Osteoblast (primary cell): ENCODE measurements at regions not wholly inside any gene's neighbourhood (a gene's known extent, or its start where the extent isn't known, plus 50 kb on each side); places are given as distances from the start of the nearest gene placed in this dataset.
"Not testable (repeated sequence)": the region's sequence is repeated elsewhere in the genome, so short reads cannot be mapped to it uniquely, and the experiment has no call there.

Source experiments
- DNase-seq: peaks from one replicate; pipeline ENCODE4 v3.0.0; 2011; ENCODE audit warnings: low spot score, mixed read lengths; ENCODE audit not compliant: insufficient read length; ENCODE audit errors: missing footprints
- H2AFZ ChIP-seq: 2 replicates; pipeline ENCODE4 v1.6.0; 2011; ENCODE audit warnings: mild to moderate bottlenecking, low read length
- H3K27ac ChIP-seq: 2 replicates; pipeline ENCODE4 v1.5.1; 2011; ENCODE audit warnings: mild to moderate bottlenecking, low read depth, low read length, moderate library complexity
- H3K27me3 ChIP-seq: 2 replicates; pipeline ENCODE4 v1.6.0; 2012; ENCODE audit warnings: mild to moderate bottlenecking, control low read depth, inconsistent platforms, low read length, moderate library complexity; ENCODE audit not compliant: insufficient read depth
- H3K36me3 ChIP-seq: 2 replicates; pipeline ENCODE4 v1.5.1; 2011; ENCODE audit warnings: mild to moderate bottlenecking, low read length, control low read depth, moderate library complexity; ENCODE audit not compliant: insufficient read depth
- H3K4me1 ChIP-seq: 2 replicates; pipeline ENCODE4 v1.5.1; 2011; ENCODE audit warnings: mild to moderate bottlenecking, low read length, control low read depth, moderate library complexity; ENCODE audit not compliant: insufficient read depth
- H3K4me2 ChIP-seq: 2 replicates; pipeline ENCODE4 v1.6.0; 2011; ENCODE audit warnings: mild to moderate bottlenecking, low read length; ENCODE audit not compliant: insufficient read depth
- H3K4me3 ChIP-seq: fragments of 200-600 bp; sonication (generic); 3 replicates; pipeline ENCODE4 v1.5.1; 2012; ENCODE audit warnings: mild to moderate bottlenecking, low read length, inconsistent platforms; ENCODE audit not compliant: insufficient read depth
- H3K79me2 ChIP-seq: 2 replicates; pipeline ENCODE4 v1.6.0; 2012; ENCODE audit warnings: mild to moderate bottlenecking, low read length, control low read depth, inconsistent platforms; ENCODE audit not compliant: insufficient read depth
- H3K9me3 ChIP-seq: 2 replicates; pipeline ENCODE4 v1.5.1; 2011; ENCODE audit warnings: low read depth, low read length, control low read depth
- H4K20me1 ChIP-seq: 2 replicates; pipeline ENCODE4 v1.6.0; 2012; ENCODE audit warnings: mild to moderate bottlenecking, low read length, control low read depth; ENCODE audit not compliant: insufficient read depth
- TF ChIP-seq, protein P1 (sequence below): IDR thresholded peaks from 2 replicates; pipeline ENCODE4 v1.5.1; 2011; ENCODE audit warnings: mild to moderate bottlenecking, low read depth, low read length, moderate library complexity; ENCODE audit errors: extremely low read depth

DNA sequence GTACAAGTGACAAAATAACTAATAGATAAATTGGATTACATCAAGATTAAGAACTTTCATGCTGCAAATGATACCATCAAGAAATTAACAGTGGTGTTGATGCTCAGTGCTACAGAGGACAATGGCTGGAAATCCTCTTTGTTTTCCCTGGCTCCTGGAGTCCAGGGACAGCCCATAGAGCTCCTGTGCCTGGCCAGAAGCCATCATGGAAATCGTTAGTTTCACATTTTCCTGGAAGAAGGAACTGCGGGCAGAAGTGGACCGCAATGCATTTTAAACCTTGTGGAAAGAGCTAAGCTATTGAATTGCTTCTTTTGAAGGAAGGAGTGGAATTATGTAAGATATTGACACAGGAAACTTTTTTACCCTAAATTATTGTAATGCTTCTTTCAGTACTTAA lies 276.0 kb downstream of the GJA1 start:
- Histone ChIP-seq H3K27ac (no peak overlapping the region), H3K9me3 (no peaks in the 10 kb centered on the region), H3K79me2 (no peaks in the 10 kb centered on the region), H3K4me3 (no peak overlapping the region), H3K36me3 (no peaks in the 10 kb centered on the region), H2AFZ (peak overlapping the region; percentile 60), H3K4me2 (peak overlapping the region; percentile 29), H3K4me1 (peaks cover 7% of the 10 kb centered on the region), H3K27me3 (no peaks in the 10 kb centered on the region), H4K20me1 (no peaks in the 10 kb centered on the region)
- DNase-seq = no peak
- TF ChIP-seq, protein P1, sequence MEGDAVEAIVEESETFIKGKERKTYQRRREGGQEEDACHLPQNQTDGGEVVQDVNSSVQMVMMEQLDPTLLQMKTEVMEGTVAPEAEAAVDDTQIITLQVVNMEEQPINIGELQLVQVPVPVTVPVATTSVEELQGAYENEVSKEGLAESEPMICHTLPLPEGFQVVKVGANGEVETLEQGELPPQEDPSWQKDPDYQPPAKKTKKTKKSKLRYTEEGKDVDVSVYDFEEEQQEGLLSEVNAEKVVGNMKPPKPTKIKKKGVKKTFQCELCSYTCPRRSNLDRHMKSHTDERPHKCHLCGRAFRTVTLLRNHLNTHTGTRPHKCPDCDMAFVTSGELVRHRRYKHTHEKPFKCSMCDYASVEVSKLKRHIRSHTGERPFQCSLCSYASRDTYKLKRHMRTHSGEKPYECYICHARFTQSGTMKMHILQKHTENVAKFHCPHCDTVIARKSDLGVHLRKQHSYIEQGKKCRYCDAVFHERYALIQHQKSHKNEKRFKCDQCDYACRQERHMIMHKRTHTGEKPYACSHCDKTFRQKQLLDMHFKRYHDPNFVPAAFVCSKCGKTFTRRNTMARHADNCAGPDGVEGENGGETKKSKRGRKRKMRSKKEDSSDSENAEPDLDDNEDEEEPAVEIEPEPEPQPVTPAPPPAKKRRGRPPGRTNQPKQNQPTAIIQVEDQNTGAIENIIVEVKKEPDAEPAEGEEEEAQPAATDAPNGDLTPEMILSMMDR = no peak

DNA sequence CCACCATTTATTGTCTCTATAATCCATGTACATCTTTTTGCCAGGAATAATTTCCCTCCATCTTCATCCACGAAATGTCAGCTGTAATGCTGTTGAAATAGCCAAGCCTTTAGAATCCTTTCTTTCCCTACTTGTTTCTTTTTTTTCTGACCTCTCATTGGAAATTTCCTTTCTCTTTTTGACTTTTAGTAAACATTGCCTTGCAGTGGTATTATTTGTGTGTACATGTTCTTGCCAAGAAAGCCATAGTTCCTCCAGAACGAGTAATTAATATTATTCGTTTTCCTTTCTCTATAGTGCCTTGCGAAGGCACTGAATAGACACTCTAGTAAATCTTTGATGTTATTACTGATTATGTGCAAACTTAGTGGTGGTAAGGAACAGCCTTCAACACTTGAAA lies 282.2 kb downstream of the GJA1 start:
- H3K9me3 ChIP-seq = no peaks in the 10 kb centered on the region
- no peaks in the 10 kb centered on the region for H3K36me3 ChIP-seq
- peaks cover 13% of the 10 kb centered on the region for H3K4me1 ChIP-seq
- H3K4me2 ChIP-seq = no peak overlapping the region
- H3K27ac ChIP-seq = no peak overlapping the region
- H3K4me3 ChIP-seq = no peak overlapping the region
- H3K27me3 ChIP-seq = no peaks in the 10 kb centered on the region
- no peaks in the 10 kb centered on the region for H3K79me2 ChIP-seq
- H4K20me1 ChIP-seq = no peaks in the 10 kb centered on the region
- no peak for DNase-seq
- no peak overlapping the region for H2AFZ ChIP-seq
- TF ChIP-seq, protein P1 = no peak

DNA sequence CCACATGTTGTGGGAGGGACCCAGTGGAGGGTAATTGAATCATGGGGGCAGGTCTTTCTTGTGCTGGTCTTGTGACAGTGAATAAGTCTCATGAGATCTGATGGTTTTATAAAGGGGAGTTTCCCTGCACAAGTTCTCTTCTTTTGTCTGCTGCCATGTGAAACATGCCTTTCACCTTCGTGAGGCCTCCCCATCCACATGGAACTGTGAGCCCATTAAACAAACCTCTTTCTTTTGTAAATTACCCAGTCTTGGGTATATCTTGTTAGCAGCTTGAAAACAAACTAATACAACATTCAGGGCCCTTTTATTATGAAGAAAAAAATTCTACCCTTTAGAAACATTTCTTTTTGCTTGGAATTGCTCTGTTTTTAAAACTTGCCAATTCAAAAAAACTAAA lies 285.4 kb downstream of the GJA1 start:
- H3K27ac ChIP-seq, H3K4me2 ChIP-seq, H4K20me1 ChIP-seq, H2AFZ ChIP-seq, H3K36me3 ChIP-seq, H3K4me3 ChIP-seq, H3K9me3 ChIP-seq, H3K27me3 ChIP-seq, H3K79me2 ChIP-seq, DNase-seq: not testable (repeated sequence)
- H3K4me1 ChIP-seq = peaks cover 12% of the 10 kb centered on the region

DNA sequence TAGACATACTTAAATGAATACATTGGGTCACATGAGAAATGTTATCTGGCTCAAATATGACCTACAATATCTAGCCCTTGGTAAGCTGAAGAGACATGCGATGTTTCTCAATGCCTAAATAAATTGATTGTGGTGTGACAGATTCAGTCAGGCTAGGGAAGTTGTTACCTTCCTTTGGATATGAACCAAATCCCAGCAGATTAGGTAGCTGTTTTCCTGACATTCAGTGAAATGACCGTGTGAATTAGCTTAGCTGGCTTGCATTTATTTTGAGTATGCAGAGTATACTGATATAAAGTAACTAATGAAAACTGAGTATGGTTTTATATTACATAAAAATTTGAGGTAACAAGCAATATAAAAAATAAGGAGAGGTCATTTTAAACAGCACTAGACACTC lies 288.2 kb downstream of the GJA1 start:
- TF ChIP-seq, protein P1 = no peak
- Histone ChIP-seq H3K4me1 (peaks cover 9% of the 10 kb centered on the region), H4K20me1 (no peaks in the 10 kb centered on the region), H3K79me2 (no peaks in the 10 kb centered on the region), H3K4me2 (no peak overlapping the region), H3K27me3 (no peaks in the 10 kb centered on the region), H3K9me3 (no peaks in the 10 kb centered on the region), H2AFZ (no peak overlapping the region), H3K36me3 (no peaks in the 10 kb centered on the region), H3K4me3 (no peak overlapping the region), H3K27ac (no peak overlapping the region)
- no peak for DNase-seq

DNA sequence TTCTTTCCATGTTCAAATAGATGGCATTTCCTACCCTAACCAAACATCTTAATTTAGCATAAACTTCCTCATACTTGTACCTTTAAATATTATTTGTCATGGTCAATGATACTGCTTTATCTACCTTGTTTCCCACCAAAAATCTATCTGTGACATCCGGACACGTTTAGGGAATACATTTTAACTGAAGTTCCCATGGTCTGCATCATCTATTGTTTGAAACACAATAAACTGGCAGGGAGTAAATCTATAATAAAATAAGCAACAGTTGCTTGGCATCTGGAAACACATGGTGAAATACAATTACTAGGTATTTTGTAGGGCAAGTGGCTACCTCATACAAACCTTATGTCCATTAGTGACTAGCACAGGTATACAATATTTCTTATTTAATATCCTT lies 289.1 kb downstream of the GJA1 start:
- H3K9me3 ChIP-seq = no peaks in the 10 kb centered on the region
- H3K79me2 ChIP-seq = no peaks in the 10 kb centered on the region
- H3K36me3 ChIP-seq = no peaks in the 10 kb centered on the region
- TF ChIP-seq, protein P1 = no peak
- H2AFZ ChIP-seq = no peak overlapping the region
- no peaks in the 10 kb centered on the region for H3K27me3 ChIP-seq
- H3K4me3 ChIP-seq = no peak overlapping the region
- H3K4me2 ChIP-seq = no peak overlapping the region
- H3K27ac ChIP-seq = no peak overlapping the region
- no peak for DNase-seq
- peaks cover 4% of the 10 kb centered on the region for H3K4me1 ChIP-seq
- no peaks in the 10 kb centered on the region for H4K20me1 ChIP-seq
